K562 (cell line): ENCODE measurements at regions not wholly inside any gene's neighbourhood (a gene's known extent, or its start where the extent isn't known, plus 50 kb on each side); places are given as distances from the start of the nearest gene placed in this dataset.
A peak's percentile ranks its signal among the peaks of the same experiment; 100 is the strongest.

ENCODE experiments used
- CBFA2T3 ChIP-seq: fragments of 450-650 bp; IDR thresholded peaks from 2 replicates; pipeline ENCODE4 v1.6.1; 2017
- CHD2 ChIP-seq: IDR thresholded peaks from 2 replicates; pipeline ENCODE4 v1.6.1; 2011; ENCODE audit warnings: low read depth, low read length
- ESRRB ChIP-seq: fragments of 250-450 bp; sonication (Bioruptor Pico); IDR thresholded peaks from 2 replicates; pipeline ENCODE4 v1.5.0; 2020; ENCODE audit warnings: mild to moderate bottlenecking, moderate library complexity, borderline replicate concordance
- GATA2 ChIP-seq: sonication (generic); formaldehyde crosslinking; IDR thresholded peaks from 2 replicates; pipeline ENCODE4 v1.4.0; 2020; ENCODE audit warnings: mild to moderate bottlenecking, missing genetic modification reagents
- KLF6 ChIP-seq: fragments of 250-450 bp; sonication (Bioruptor Pico); IDR thresholded peaks from 2 replicates; pipeline ENCODE4 v1.4.0; 2020; ENCODE audit warnings: mild to moderate bottlenecking, moderate library complexity, borderline replicate concordance
- MEF2D ChIP-seq: conservative IDR thresholded peaks from 2 replicates; pipeline ENCODE4 v1.6.1; 2016; ENCODE audit warnings: low read depth, missing genetic modification characterization, missing compliant biosample characterization
- PBX2 ChIP-seq, 2 experiments: IDR thresholded peaks in 1 of 2; conservative IDR thresholded peaks in 1 of 2; 2 replicates each; pipeline ENCODE4 v1.6.1; 2016; ENCODE audit warnings: low read depth in 2 of 2, mild to moderate bottlenecking in 1 of 2, missing compliant biosample characterization in 1 of 2, missing genetic modification characterization in 1 of 2, moderate library complexity in 1 of 2
- SMAD1 ChIP-seq: fragments of 150-350 bp; IDR thresholded peaks from 2 replicates; pipeline ENCODE4 v1.6.1; 2014; ENCODE audit warnings: low read length, low read depth; ENCODE audit not compliant: partially characterized antibody
- TRIM24 ChIP-seq, 2 experiments: fragments of 450-650 bp; IDR thresholded peaks; 2 replicates each; pipeline ENCODE4 v1.6.1; 2016
- ZNF124 ChIP-seq: sonication (generic); formaldehyde crosslinking; IDR thresholded peaks from 2 replicates; pipeline ENCODE4 v1.8.1; 2022; ENCODE audit warnings: missing genetic modification reagents
- ZNF780A ChIP-seq: fragments of 250-450 bp; sonication (Bioruptor Pico); IDR thresholded peaks from 2 replicates; pipeline ENCODE4 v1.5.0; 2021; ENCODE audit warnings: mild to moderate bottlenecking
- TF ChIP-seq, protein P1 (sequence below), 2 experiments: fragments of 450-650 bp in 1 of 2; sonication (generic) in 1 of 2; formaldehyde crosslinking in 1 of 2; IDR thresholded peaks; 2 replicates each; pipeline versions ENCODE4 v1.7.1 to v1.9.0; 2016 to 2022; ENCODE audit warnings: inconsistent platforms in 1 of 2, mild to moderate bottlenecking in 1 of 2, missing genetic modification reagents in 1 of 2
- TF ChIP-seq, protein P2 (sequence below): fragments of 450-650 bp; formaldehyde crosslinking; IDR thresholded peaks from 2 replicates; pipeline ENCODE4 v1.4.0; 2022; ENCODE audit warnings: missing genetic modification characterization
- TF ChIP-seq, protein P3 (sequence below): sonication (generic); formaldehyde crosslinking; IDR thresholded peaks from 2 replicates; pipeline ENCODE4 v1.8.1; 2023; ENCODE audit warnings: mild to moderate bottlenecking, missing genetic modification reagents, moderate library complexity

DNA sequence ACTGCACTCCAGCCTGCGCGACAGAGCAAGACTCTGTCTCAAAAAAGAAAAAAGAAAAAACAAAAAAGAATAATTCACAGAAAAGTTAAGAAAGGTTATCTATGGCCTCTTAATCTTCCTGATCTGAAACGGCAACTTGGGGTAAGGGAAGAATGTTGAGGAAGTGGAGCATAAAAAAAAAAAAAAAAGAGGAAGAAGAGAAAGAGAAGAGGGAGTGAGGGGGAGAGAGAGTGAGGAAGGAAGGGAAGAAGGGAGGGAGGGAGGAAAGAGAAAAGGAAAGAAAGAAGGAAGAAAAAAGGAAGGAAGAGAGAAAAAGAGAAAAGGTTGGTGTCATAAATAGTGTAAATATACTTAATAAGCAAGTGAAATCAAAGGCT lies 68.9 kb upstream of the NCOA3 start (continued):
- TF ChIP-seq CHD2 (no peak), ZNF124 (CRISPR knock-in tag) (no peak), ZNF780A (CRISPR knock-in tag) (no peak), CBFA2T3 (no peak), SMAD1 (no peak), MEF2D (tag) (no peak), KLF6 (CRISPR knock-in tag) (no peak), TRIM24 (IDR thresholded peaks at IDR 0.05) (peak in 1 of 2 experiments; percentile 14; a peak in 2 of 4 replicates), PBX2 (CRISPR knock-in tag; IDR thresholded peaks at IDR 0.05; ENCODE audit: low read depth) (no peak), PBX2 (tag; conservative IDR thresholded peaks at IDR 0.05; ENCODE audit: low read depth) (no peak), GATA2 (CRISPR knock-in tag) (peak; percentile 5; the same call in 1 of the 2 replicates), ESRRB (no peak)
- TF ChIP-seq, protein P1, sequence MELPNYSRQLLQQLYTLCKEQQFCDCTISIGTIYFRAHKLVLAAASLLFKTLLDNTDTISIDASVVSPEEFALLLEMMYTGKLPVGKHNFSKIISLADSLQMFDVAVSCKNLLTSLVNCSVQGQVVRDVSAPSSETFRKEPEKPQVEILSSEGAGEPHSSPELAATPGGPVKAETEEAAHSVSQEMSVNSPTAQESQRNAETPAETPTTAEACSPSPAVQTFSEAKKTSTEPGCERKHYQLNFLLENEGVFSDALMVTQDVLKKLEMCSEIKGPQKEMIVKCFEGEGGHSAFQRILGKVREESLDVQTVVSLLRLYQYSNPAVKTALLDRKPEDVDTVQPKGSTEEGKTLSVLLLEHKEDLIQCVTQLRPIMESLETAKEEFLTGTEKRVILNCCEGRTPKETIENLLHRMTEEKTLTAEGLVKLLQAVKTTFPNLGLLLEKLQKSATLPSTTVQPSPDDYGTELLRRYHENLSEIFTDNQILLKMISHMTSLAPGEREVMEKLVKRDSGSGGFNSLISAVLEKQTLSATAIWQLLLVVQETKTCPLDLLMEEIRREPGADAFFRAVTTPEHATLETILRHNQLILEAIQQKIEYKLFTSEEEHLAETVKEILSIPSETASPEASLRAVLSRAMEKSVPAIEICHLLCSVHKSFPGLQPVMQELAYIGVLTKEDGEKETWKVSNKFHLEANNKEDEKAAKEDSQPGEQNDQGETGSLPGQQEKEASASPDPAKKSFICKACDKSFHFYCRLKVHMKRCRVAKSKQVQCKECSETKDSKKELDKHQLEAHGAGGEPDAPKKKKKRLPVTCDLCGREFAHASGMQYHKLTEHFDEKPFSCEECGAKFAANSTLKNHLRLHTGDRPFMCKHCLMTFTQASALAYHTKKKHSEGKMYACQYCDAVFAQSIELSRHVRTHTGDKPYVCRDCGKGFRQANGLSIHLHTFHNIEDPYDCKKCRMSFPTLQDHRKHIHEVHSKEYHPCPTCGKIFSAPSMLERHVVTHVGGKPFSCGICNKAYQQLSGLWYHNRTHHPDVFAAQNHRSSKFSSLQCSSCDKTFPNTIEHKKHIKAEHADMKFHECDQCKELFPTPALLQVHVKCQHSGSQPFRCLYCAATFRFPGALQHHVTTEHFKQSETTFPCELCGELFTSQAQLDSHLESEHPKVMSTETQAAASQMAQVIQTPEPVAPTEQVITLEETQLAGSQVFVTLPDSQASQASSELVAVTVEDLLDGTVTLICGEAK (IDR thresholded peaks at IDR 0.05), result peak; percentile 64; the same call in 1 of the 2 replicates
- TF ChIP-seq, protein P1 (CRISPR knock-in tag; IDR thresholded peaks at IDR 0.05), result no peak
- TF ChIP-seq, protein P2, sequence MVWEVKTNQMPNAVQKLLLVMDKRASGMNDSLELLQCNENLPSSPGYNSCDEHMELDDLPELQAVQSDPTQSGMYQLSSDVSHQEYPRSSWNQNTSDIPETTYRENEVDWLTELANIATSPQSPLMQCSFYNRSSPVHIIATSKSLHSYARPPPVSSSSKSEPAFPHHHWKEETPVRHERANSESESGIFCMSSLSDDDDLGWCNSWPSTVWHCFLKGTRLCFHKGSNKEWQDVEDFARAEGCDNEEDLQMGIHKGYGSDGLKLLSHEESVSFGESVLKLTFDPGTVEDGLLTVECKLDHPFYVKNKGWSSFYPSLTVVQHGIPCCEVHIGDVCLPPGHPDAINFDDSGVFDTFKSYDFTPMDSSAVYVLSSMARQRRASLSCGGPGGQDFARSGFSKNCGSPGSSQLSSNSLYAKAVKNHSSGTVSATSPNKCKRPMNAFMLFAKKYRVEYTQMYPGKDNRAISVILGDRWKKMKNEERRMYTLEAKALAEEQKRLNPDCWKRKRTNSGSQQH, result no peak
- TF ChIP-seq, protein P3, sequence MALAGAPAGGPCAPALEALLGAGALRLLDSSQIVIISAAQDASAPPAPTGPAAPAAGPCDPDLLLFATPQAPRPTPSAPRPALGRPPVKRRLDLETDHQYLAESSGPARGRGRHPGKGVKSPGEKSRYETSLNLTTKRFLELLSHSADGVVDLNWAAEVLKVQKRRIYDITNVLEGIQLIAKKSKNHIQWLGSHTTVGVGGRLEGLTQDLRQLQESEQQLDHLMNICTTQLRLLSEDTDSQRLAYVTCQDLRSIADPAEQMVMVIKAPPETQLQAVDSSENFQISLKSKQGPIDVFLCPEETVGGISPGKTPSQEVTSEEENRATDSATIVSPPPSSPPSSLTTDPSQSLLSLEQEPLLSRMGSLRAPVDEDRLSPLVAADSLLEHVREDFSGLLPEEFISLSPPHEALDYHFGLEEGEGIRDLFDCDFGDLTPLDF, result no peak
